GDM1 (cell line): ENCODE measurements at regions not wholly inside any gene's neighbourhood (a gene's known extent, or its start where the extent isn't known, plus 50 kb on each side); places are given as distances from the start of the nearest gene placed in this dataset.

Experiments
- DNase-seq: peaks from one replicate; lab custom pipeline; 2025; lab: John Stamatoyannopoulos, UW

DNA sequence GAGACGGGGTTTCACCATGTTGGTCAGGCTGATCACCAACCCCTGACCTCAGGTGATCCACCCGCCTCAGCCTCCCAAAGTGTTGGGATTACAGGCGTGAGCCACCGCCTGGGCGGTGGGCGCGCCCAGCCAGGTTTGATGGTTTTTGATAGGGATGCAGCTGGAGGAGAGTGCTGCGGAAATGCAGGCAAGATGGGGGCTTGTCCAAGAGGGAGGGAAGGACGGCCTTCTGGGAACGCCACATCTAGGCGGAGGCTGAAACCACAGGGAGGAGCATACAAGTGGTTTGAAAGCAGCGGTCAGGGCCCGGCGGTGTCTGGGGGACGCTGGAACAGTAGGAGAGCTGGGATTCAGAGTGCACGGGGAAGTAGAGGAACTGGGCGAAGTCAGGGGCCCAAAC lies 134.6 kb downstream of the VRK1 start:
- DNase-seq = no peak

DNA sequence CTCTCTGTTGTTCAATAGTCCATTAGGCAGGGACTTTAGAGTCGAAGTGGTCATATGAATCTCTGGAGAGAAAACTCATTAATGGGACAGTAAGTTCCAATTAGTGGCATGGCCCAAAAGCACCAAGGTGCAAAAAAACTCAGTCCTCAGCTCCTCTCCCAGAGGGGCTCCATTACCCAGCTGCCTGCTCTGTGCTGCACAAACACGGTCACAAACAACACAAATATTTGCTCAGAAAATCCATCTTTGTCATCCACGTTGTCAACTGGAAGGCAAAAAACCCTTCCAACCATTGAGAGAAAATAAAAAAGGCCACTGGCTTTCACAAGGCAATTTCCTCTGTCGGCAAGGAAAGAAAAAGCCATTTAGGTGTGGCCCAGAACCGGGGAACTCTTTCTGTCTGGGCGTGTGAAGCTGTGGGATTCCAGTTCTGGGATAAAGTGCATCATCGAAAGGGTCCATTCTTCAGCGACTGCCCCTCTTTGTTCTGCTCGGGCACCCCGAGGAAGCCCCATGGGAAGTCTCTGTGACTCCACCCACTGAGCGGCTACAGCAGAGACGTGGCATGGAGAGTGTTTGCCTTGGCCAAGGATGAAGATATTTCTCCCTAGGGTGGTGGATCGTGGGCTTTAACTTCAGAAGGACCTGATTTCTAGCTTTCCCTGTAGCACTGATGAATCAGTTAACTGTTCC lies 137.6 kb downstream of the VRK1 start:
- no peak for DNase-seq

DNA sequence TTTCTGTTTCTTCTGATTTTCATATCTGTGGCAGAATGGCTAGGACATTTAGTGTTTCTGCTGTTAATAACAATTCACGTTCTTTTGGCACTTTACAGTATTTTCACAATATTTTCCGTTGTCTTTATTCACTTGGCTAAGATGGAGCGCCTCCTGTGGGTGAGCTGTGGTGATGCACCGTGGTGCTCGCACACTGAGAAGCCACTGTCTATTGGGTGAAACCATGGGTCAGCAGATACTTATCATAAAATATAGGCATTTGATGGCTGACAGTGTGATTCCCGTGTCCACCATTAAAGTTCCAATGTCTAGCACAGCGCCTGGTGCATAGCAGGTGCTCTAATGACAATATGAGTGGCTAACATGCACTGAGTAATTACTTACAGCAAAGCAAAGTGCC lies 141.8 kb downstream of the VRK1 start:
- no peak for DNase-seq

DNA sequence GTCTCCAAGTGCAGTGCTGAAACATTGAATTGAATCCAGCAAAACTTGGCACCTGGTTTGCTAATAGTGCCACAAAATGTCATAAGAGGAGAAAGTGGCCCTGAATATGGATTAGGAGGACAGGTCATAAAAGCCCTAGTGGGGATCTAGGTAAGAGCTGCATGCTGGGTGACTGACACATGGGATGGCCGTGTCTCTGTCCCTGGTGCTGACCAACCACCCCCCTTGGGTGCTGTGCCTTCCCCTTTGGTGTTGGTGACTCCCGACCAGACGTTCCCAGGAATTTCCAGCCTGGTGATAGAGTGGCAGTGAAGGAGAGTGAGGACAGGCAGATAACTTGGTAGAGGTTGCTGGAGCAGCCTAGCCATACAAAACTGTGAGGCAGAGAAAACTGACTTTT lies 142.8 kb downstream of the VRK1 start:
- no peak for DNase-seq

DNA sequence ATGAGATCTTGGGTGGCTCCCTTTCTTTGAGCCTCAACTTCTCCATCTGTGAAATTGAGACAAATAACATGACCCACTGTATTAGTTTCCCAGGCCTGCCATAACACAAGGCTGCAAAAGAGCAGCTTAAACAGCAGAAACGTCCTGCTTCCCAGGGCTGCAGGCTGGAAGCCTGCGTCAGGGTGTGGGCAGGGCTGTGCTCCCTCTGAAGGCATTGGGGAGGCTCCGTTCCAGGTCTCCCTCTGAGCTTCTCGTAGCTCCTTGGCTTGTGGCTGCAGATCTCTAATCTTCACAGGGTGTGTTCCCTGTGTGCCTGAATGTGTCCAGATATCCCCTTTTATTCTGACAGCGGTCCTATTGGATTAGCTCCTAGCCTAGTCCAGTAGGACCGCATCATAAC lies 147.1 kb downstream of the VRK1 start:
- no peak for DNase-seq

DNA sequence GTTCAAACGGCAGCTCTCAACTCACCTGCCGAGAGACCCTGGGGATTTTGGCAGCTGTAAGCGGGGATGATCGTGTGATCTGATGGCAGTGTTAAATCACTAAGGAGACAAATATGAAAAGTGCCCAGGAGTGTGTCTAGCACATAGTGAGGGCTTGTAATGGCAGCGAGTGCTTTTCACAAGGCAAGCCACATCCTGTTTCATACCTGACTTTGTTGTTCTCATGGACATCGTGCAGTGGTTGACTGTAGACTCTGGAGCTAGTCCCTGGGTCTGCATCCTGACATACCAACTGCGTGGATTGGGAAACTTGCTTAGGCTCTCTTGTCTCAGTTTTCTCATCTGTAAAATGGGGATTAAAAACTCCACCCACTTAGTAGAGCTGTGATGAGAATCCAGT lies 148.5 kb downstream of the VRK1 start:
- no peak for DNase-seq

DNA sequence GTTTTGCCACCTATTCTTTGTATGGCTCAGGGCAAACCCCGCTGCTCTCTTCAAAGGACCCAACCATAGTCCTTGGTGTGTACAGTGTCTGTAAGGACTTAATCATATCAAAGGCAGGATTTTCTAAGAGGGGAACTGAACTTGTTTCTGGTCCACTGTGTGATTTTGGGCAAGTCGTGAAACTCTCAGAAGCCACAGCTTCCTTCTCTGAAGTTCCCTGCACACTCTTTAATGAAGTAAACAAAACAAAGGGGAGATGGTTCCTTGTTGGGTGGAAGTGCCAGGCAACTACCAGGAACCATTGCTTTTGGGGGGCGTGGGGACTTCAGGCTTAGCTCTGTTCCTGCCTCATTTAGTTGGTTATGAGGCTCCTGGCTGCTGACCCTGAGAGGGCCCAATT lies 152.4 kb downstream of the VRK1 start:
- DNase-seq = no peak

DNA sequence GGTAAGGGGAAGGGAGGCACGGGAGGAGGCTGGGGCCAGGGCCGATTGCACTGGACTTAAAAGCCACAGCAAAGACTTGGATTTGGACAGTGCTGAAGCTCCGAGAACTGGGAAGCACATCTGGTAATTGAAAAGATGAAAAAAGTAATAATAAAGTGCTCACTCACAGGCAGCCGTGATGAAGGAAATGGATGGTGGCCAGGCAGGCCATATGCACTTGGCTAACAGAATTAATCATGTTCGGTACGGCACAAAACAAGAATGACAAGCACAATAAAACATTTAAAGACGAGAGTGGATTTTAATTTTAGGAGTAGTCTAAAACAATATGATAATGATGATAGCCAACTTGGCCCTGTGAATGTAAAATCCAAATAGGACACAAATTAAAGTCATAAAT lies 154.3 kb downstream of the VRK1 start:
- no peak for DNase-seq

DNA sequence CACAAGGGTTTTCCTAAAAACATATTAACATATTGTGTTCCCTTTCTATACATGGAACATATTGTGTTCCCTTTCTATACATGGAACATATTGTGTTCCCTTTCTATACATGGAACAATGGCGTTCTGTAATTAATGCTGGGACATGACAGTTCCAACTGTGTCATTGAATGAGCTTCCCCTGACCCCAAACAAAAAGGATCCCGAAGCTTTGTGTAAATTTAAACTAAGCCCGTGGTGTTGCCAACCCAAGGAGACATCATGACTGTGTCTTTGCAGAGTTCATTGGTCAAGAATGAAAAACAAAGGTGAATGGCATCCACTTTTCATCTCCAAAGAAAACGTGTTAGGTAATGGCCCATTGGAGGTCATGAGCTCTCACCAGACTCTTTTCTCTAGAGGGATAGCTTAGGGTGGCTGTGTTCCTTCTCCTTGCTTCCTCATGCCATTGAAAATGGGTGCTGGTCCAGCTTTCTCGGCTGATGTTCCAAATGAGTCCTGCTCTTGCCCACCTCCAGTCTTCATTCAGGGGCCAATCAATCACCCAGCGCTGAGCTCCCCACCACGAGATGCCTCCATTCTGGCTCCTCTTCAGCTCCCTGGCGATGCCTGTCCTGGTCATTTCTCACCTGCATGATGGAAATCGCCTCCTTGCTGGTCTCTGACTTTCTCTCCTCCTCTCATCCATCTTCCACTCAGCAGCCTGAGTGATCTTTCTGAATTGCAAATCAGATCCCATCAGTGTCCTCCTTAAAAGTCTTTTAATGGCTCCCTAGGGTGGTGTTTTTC lies 156.1 kb downstream of the VRK1 start:
- DNase-seq = no peak

DNA sequence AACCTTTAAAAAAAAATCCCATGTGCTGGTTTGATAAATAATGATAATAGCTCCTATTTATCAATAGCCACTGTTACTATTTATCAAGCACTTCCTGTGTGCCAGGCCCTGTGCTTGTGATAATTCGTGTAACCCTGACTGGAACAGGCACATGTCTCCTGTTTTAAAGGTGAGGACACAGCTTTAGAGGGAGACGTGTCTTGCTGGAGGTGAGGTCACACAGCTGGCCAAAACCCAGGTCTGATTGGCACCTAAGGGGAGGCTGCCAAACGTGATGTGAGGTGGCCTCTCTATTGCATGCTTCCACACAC lies 156.6 kb downstream of the VRK1 start:
- DNase-seq = no peak

DNA sequence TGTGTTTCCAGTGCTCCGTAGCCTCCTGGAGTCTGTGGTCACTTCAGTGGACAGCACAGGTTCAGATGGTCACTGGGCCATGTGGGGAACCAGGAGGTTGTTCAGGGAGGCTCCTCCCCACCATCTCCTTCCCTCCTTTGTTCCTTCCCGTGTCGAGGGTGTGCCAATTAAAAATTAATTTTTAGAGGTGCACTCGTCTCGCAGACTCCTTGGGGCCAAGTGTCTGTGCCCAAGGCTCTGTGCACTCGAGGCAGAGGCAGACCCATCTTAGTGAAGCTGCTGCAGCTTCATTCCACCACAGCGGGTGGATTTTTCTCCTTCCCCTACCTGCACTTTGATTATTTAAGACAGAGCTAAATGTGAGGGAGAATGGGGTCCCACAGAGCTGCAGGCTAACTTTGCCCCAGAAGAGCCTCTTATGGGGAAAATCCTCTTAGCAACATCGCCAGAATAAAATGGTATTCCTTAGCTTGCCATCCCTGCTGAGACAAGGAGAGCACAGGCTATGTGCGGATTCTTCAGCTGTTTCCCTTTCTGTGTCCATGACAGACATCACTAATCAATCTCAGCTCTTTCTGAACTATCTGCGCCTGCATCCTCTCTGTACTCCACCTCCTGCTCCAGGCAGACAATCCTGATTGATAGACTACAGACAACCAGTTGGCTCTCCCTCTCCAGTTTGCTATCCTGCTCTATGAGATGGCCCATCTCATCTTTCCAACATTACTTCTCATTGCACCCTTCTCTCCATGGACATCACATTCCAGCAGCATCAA lies 159.5 kb downstream of the VRK1 start:
- DNase-seq = no peak

DNA sequence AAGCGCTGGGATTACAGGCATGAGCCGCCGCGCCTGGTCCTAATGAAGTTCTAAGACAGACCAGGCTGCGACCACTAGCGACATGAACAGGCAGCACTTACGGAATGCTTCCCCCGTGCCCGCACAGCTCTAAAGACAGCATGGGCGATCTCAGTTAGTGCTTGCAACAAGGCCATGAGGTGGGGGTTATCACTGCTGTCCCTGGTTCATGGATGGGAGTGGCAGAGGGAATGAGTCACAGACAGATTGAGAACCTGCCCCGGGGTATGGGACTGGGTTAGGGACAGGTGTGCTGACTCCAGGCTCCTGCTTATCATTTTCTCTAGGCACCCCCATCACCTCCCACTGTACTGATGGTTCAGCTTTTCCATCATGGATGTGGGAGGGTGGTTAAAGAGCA lies 160.9 kb downstream of the VRK1 start:
- DNase-seq = no peak

DNA sequence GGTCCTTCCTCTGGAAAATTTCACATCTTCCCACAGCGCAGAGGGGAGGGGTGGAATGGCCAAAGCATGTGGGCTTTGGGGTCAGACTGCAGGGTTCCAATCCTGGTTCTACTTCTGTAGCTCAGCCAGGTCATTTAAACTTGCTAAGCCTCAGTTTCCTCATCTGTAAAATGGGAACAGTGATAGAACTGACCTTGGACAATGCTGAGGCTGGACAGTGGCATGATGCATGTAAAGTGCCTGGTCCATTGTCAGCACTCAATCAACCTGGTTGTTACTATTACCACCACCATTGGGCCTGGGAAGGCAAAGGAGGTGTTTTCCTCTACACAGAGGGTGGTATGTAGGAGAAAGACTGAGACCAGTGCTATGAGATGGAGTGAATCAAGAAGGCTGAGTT lies 162.8 kb downstream of the VRK1 start:
- no peak for DNase-seq

DNA sequence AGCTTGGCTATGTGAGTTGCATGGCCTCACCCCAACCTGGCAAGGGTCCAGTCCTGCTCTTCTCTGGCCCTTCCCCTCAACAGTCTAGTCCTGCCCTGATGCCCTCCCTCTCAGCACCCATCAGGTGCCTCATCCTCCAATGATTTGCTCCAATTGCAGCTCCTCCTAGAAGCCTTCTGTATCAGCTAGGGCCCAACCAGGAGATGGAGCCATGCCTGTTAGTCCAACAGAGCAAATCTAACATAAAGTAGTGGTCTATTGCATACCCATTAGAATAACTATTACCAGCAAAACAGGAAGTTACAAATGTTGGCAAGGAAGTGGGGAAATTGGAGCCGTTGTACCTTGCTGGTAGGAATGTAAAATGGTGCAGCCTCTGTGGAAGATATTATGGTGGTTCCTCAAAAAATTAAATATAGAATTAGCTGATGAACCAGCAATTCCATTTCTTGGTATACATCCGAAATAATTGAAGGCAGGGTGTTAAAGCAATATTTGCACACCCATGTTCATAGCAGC lies 163.5 kb downstream of the VRK1 start:
- DNase-seq = no peak

DNA sequence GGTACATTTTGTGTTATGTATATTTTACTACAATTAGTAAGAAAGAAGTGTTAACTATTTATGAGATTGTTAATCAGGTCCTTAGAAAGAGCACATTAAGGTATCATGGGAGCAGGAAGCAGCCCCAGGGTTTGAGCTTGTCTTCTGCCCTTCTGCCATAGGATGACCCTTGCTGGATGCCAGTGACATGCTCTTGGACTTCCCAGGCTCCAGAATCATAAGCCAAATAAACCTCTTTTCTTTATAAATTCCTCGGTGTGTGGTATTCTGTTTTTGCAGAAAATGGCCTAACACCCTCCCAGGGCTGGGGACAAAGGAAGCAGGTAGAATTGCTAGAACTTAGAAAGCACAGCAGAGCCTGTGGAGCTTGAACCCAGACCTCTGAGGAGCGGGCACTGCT lies 164.7 kb downstream of the VRK1 start:
- no peak for DNase-seq

DNA sequence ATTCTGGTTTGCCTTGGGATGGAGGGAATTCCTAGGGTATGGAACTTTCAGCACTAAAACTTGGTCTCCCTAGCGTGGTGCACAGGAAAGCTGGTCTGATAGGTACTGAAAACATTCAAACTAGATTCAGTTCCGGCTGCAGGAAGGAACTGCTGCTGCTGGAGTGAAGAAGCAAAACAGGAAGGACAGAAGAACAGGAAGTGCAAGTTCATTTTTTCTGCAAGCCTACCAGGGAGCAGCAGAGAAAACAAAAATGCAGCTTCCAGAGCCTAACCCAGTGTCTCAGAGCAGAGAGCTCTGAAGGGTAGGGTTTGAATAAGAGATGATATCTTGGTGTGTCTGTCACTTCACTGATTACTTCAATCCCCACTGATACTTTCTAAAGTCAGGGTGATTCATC lies 165.2 kb downstream of the VRK1 start:
- DNase-seq = no peak

DNA sequence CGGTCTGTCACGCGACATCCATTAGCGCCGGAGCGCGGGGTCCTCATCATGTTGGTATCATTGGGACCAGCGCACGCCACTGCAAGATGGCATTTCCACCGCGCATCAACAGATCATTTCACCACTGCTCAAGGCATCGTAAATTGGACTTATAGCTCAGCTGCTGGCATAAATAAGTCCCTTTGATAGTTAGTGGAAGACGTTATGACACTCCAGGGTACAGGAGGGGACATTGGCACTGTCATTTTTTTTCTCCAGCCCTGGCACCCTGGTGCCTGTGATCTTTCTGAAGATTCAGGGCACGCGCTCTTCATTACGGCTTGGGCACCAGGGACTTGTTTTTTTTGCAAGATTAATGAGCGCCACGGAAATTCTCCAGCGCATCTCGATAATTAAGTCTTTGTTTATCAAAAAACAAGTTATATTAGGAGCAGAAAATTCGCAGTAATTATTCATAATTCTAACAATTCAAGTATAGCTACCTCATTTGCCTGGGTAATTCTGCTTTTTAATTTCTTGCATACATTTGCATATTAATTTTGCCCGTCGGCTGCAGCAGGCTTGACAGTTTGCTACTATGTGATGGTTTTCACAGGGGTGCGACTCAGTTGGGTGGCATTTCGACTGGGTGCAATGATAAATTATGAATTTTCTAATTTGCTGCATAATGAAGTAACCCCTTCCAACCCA lies 167.7 kb downstream of the VRK1 start:
- no peak for DNase-seq

DNA sequence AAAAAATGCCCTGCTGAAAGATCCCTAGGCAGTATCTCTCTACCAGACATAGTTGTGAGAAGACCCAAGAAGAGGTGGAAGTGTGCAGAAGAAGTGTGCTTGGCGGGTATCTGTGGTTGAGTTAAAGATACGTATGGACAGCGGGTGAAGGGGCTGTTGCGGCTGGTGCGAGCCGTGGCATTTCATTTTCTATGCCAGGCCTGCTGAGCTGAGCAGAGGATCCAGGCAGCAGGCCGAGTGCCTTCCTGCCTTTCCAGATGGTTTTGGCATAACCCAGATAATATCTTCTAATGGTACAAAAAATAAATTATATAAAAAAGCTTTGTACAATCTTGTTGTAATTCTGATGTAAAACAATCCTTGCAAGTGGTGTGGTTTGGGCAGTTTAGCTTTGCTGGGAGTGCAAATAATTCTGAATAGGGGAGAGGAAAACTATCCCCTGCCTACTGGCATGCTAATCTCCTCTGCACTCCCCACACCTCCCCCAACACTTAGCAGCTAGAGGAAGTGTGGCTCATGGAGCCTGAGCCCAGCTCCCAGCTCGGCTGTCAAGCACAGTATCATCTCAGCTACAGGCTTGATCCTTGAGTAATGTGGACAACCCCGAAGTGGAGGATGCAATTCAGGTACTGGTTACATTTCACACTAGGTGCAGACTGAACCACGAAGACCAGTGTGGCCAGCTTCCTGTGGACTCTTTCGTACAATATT lies 168.9 kb downstream of the VRK1 start:
- DNase-seq = no peak

DNA sequence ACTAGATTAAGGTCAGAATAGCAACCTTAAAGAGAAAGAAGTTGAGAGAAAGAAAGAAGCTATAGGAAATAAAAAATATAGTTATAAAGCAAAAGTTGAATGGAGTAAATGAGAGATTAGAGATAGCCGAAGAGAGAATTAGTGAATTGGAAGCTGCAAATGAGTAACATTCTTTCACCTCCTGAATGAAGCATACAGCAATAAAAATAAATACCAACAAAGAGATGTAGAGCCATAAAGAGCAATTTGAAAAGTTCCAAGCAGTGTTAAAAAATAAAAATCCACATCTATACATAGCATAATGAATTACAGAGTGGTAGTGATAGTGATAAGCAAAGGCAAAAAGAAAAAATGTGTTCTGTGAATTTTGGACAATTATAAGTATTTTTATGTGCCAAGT lies 177.9 kb downstream of the VRK1 start:
- no peak for DNase-seq

DNA sequence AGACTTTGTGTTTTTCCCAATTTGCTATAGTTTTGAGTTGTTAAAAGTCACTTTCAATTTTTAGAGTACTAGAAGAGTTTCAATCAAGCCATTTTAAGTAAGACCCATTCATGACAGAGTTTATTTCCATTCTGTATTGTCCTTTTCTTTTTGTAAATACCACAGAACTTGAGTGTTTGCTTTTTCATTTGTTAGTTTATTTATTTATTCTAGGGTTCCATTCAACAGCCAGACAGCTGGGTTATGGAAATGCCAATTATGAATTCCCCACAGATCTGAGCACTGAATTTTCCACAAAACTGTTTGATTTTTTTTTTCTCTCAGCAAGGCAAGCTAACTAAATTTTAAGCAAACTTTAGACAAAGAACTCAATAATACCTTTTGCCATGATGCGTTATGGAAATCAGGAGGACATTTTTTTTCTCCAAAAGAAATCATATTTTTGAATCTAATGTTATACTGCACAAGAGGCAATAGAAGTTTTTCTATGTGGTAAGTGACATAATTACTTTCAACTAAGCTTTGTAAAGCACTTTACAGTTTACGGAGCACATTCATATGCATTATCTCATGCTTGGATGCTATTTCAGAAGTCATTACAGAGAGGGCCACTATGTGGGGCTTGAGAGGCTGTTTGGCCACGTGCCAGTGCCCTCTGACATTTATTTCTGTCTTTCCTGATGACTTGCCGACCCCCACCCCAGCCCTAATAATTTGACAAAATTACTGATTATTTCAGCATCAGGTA lies 181.5 kb downstream of the VRK1 start:
- DNase-seq = no peak

DNA sequence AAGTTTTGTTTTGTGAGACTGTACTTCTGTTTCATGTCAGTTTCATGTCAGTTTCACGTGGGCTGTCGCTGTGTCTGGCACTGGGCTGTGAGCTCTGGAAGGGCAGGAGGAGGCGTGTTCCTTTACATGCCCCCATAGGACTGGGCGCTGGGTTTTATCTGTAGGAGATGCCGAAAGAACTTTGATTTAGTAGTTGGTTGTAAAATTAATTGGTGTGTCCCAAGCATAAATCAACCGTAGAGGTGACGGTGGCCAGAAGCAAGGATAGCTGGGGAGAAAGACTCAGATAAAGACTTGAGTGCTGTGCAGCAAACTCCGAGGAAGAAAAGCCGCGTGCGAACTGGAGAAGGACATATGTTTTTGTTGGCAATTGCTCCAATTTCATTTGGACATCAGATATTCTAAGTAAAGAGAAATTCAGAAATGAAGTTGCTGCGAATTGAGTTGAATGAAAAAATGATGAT lies 182.5 kb downstream of the VRK1 start:
- no peak for DNase-seq
